K562 (cell line): ENCODE measurements at regions not wholly inside any gene's neighbourhood (a gene's known extent, or its start where the extent isn't known, plus 50 kb on each side); places are given as distances from the start of the nearest gene placed in this dataset.

Source experiments
- CEBPG ChIP-seq, 3 experiments: fragments of 200-800 bp in 1 of 3; sonication (Bioruptor generic) in 1 of 3; sonication (generic) in 1 of 3; formaldehyde crosslinking in 1 of 3; IDR thresholded peaks in 2 of 3; conservative IDR thresholded peaks in 1 of 3; 2 replicates each; pipeline versions ENCODE4 v1.6.1 to v1.8.0; 2016 to 2022; ENCODE audit warnings: missing compliant biosample characterization in 2 of 3, missing genetic modification characterization in 2 of 3, mild to moderate bottlenecking in 1 of 3, missing genetic modification reagents in 1 of 3
- DNMT1 ChIP-seq: fragments of 450-650 bp; IDR thresholded peaks from 2 replicates; pipeline ENCODE4 v1.6.1; 2016; ENCODE audit warnings: antibody characterized with exemption, mild to moderate bottlenecking
- MCM2 ChIP-seq: fragments of 450-650 bp; IDR thresholded peaks from 2 replicates; pipeline ENCODE4 v1.6.1; 2017; ENCODE audit warnings: low read depth, mild to moderate bottlenecking
- MED1 ChIP-seq: sonication (generic); formaldehyde crosslinking; IDR thresholded peaks from 2 replicates; pipeline ENCODE4 v1.8.1; 2023; ENCODE audit warnings: missing genetic modification reagents, borderline replicate concordance
- ZNF699 ChIP-seq: fragments of 250-450 bp; sonication (Bioruptor Pico); IDR thresholded peaks from 2 replicates; pipeline ENCODE4 v1.8.0; 2021; ENCODE audit warnings: mild to moderate bottlenecking, moderate library complexity; ENCODE audit not compliant: insufficient replicate concordance
- TF ChIP-seq, protein P1 (sequence below): sonication (generic); formaldehyde crosslinking; IDR thresholded peaks from 2 replicates; pipeline ENCODE4 v1.8.0; 2023; ENCODE audit warnings: mild to moderate bottlenecking, missing genetic modification reagents
- TF ChIP-seq, protein P2 (sequence below): fragments of 450-650 bp; formaldehyde crosslinking; IDR thresholded peaks from 2 replicates; pipeline ENCODE4 v1.4.0; 2022; ENCODE audit warnings: missing genetic modification characterization
- TF ChIP-seq, protein P3 (sequence below): fragments of 250-450 bp; sonication (Bioruptor Pico); IDR thresholded peaks from 2 replicates; pipeline ENCODE4 v1.4.0; 2020
- TF ChIP-seq, protein P4 (sequence below): sonication (generic); IDR thresholded peaks from 2 replicates; pipeline ENCODE4 v1.6.1; 2016
- TF ChIP-seq, protein P5 (sequence below): fragments of 450-650 bp; IDR thresholded peaks from 2 replicates; pipeline ENCODE4 v1.6.1; 2016; ENCODE audit warnings: missing biosample characterization, missing genetic modification characterization
- TF ChIP-seq, protein P6 (sequence below): fragments of 250-450 bp; sonication (Bioruptor Pico); IDR thresholded peaks from 2 replicates; pipeline ENCODE4 v1.5.0; 2020; ENCODE audit warnings: mild to moderate bottlenecking, borderline replicate concordance

DNA sequence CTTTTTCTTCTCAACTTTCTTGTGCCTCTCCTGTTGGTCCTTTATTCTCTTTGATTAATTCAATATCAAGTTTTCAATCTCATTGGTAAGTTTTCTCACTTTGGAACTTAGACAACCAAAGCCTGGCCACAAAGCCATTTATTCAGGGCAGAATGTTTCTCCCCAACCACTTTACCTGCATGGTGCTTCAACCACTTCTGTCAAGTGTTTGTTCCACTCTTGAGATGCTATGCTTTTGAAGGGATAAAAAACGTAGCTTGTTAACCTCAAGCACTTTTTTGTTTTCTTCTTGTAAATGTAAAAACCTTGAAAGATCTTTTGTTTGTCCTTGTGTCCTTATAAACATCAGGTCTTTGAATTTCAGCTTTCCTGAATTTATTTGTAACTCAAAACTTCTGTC is 966.7 kb downstream of the MAT2B start (continued):
- TF ChIP-seq, protein P1, sequence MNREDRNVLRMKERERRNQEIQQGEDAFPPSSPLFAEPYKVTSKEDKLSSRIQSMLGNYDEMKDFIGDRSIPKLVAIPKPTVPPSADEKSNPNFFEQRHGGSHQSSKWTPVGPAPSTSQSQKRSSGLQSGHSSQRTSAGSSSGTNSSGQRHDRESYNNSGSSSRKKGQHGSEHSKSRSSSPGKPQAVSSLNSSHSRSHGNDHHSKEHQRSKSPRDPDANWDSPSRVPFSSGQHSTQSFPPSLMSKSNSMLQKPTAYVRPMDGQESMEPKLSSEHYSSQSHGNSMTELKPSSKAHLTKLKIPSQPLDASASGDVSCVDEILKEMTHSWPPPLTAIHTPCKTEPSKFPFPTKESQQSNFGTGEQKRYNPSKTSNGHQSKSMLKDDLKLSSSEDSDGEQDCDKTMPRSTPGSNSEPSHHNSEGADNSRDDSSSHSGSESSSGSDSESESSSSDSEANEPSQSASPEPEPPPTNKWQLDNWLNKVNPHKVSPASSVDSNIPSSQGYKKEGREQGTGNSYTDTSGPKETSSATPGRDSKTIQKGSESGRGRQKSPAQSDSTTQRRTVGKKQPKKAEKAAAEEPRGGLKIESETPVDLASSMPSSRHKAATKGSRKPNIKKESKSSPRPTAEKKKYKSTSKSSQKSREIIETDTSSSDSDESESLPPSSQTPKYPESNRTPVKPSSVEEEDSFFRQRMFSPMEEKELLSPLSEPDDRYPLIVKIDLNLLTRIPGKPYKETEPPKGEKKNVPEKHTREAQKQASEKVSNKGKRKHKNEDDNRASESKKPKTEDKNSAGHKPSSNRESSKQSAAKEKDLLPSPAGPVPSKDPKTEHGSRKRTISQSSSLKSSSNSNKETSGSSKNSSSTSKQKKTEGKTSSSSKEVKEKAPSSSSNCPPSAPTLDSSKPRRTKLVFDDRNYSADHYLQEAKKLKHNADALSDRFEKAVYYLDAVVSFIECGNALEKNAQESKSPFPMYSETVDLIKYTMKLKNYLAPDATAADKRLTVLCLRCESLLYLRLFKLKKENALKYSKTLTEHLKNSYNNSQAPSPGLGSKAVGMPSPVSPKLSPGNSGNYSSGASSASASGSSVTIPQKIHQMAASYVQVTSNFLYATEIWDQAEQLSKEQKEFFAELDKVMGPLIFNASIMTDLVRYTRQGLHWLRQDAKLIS (CRISPR knock-in tag) = no peak
- TF ChIP-seq MCM2 = no peak
- TF ChIP-seq, protein P2, sequence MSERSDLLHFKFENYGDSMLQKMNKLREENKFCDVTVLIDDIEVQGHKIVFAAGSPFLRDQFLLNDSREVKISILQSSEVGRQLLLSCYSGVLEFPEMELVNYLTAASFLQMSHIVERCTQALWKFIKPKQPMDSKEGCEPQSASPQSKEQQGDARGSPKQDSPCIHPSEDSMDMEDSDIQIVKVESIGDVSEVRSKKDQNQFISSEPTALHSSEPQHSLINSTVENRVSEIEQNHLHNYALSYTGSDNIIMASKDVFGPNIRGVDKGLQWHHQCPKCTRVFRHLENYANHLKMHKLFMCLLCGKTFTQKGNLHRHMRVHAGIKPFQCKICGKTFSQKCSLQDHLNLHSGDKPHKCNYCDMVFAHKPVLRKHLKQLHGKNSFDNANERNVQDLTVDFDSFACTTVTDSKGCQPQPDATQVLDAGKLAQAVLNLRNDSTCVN (CRISPR knock-in tag) = no peak
- TF ChIP-seq DNMT1 = no peak
- TF ChIP-seq, protein P3, sequence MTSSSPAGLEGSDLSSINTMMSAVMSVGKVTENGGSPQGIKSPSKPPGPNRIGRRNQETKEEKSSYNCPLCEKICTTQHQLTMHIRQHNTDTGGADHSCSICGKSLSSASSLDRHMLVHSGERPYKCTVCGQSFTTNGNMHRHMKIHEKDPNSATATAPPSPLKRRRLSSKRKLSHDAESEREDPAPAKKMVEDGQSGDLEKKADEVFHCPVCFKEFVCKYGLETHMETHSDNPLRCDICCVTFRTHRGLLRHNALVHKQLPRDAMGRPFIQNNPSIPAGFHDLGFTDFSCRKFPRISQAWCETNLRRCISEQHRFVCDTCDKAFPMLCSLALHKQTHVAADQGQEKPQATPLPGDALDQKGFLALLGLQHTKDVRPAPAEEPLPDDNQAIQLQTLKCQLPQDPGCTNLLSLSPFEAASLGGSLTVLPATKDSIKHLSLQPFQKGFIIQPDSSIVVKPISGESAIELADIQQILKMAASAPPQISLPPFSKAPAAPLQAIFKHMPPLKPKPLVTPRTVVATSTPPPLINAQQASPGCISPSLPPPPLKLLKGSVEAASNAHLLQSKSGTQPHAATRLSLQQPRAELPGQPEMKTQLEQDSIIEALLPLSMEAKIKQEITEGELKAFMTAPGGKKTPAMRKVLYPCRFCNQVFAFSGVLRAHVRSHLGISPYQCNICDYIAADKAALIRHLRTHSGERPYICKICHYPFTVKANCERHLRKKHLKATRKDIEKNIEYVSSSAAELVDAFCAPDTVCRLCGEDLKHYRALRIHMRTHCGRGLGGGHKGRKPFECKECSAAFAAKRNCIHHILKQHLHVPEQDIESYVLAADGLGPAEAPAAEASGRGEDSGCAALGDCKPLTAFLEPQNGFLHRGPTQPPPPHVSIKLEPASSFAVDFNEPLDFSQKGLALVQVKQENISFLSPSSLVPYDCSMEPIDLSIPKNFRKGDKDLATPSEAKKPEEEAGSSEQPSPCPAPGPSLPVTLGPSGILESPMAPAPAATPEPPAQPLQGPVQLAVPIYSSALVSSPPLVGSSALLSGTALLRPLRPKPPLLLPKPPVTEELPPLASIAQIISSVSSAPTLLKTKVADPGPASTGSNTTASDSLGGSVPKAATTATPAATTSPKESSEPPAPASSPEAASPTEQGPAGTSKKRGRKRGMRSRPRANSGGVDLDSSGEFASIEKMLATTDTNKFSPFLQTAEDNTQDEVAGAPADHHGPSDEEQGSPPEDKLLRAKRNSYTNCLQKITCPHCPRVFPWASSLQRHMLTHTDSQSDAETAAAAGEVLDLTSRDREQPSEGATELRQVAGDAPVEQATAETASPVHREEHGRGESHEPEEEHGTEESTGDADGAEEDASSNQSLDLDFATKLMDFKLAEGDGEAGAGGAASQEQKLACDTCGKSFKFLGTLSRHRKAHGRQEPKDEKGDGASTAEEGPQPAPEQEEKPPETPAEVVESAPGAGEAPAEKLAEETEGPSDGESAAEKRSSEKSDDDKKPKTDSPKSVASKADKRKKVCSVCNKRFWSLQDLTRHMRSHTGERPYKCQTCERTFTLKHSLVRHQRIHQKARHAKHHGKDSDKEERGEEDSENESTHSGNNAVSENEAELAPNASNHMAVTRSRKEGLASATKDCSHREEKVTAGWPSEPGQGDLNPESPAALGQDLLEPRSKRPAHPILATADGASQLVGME = no peak
- TF ChIP-seq CEBPG (CRISPR knock-in tag; IDR thresholded peaks at IDR 0.05) = no peak
- TF ChIP-seq CEBPG (tag; conservative IDR thresholded peaks at IDR 0.05 in 1 of 2, IDR thresholded peaks at IDR 0.05 in 1 of 2) = no peak
- TF ChIP-seq, protein P4, sequence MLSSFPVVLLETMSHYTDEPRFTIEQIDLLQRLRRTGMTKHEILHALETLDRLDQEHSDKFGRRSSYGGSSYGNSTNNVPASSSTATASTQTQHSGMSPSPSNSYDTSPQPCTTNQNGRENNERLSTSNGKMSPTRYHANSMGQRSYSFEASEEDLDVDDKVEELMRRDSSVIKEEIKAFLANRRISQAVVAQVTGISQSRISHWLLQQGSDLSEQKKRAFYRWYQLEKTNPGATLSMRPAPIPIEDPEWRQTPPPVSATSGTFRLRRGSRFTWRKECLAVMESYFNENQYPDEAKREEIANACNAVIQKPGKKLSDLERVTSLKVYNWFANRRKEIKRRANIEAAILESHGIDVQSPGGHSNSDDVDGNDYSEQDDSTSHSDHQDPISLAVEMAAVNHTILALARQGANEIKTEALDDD = no peak
- no peak for TF ChIP-seq ZNF699 (CRISPR knock-in tag)
- TF ChIP-seq MED1 (CRISPR knock-in tag) = no peak
- TF ChIP-seq, protein P5, sequence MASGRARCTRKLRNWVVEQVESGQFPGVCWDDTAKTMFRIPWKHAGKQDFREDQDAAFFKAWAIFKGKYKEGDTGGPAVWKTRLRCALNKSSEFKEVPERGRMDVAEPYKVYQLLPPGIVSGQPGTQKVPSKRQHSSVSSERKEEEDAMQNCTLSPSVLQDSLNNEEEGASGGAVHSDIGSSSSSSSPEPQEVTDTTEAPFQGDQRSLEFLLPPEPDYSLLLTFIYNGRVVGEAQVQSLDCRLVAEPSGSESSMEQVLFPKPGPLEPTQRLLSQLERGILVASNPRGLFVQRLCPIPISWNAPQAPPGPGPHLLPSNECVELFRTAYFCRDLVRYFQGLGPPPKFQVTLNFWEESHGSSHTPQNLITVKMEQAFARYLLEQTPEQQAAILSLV (tag) = no peak
- TF ChIP-seq, protein P6, sequence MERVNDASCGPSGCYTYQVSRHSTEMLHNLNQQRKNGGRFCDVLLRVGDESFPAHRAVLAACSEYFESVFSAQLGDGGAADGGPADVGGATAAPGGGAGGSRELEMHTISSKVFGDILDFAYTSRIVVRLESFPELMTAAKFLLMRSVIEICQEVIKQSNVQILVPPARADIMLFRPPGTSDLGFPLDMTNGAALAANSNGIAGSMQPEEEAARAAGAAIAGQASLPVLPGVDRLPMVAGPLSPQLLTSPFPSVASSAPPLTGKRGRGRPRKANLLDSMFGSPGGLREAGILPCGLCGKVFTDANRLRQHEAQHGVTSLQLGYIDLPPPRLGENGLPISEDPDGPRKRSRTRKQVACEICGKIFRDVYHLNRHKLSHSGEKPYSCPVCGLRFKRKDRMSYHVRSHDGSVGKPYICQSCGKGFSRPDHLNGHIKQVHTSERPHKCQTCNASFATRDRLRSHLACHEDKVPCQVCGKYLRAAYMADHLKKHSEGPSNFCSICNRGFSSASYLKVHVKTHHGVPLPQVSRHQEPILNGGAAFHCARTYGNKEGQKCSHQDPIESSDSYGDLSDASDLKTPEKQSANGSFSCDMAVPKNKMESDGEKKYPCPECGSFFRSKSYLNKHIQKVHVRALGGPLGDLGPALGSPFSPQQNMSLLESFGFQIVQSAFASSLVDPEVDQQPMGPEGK (CRISPR knock-in tag) = no peak
